Caco-2 (cell line): ENCODE measurements at regions not wholly inside any gene's neighbourhood (a gene's known extent, or its start where the extent isn't known, plus 50 kb on each side); places are given as distances from the start of the nearest gene placed in this dataset.

Experiments used
- BruUV-seq: library from RNA; stranded (reverse); fragments of 400-500 nt; replicated peaks from 2 replicates; lab custom pipeline; 2021; lab: Mats Ljungman, UMichigan
- CTCF ChIA-PET: fragments of 300-600 bp; sonication (Branson Sonifier 250); formaldehyde crosslinking; loops from one replicate; lab custom pipeline; 2022; ENCODE audit warnings: antibody characterized with exemption; lab: Charles Lee
- POLR2A ChIA-PET: fragments of 300-600 bp; sonication (Branson Sonifier 250); formaldehyde crosslinking; loops from one replicate; lab custom pipeline; 2022; ENCODE audit warnings: antibody characterized with exemption; lab: Charles Lee
- DNase-seq, 2 experiments: peaks; one replicate each; pipeline versions ENCODE4 v3.0.0 to v3.0.0-alpha.2; 2020 to 2022
- H3K27me3 ChIP-seq: replicated peaks from 2 replicates; pipeline ENCODE4 v1.6.0; 2011; ENCODE audit warnings: low read length; ENCODE audit not compliant: control insufficient read depth, insufficient read depth
- H3K36me3 ChIP-seq: 2 replicates; pipeline ENCODE4 v1.5.1; 2011; ENCODE audit warnings: low read length; ENCODE audit not compliant: control insufficient read depth, insufficient read depth
- H3K4me1 ChIP-seq: fragments of 250-450 bp; sonication (Bioruptor Pico); 2 replicates; pipeline ENCODE4 v1.5.1; 2020; ENCODE audit warnings: mild to moderate bottlenecking
- H3K4me3 ChIP-seq: 2 replicates; pipeline ENCODE4 v1.5.1; 2011; ENCODE audit warnings: low read depth, mild to moderate bottlenecking, control low read depth, low read length
- H3K9me3 ChIP-seq: fragments of 250-450 bp; sonication (Bioruptor Pico); 2 replicates; pipeline ENCODE4 v1.5.1; 2020; ENCODE audit warnings: mild to moderate bottlenecking, moderate library complexity
- H3K27ac Mint-ChIP-seq: one replicate; pipeline ENCODE4 v1.8.0; 2022; ENCODE audit warnings: mixed read lengths; ENCODE audit not compliant: unreplicated experiment
- H3K27me3 Mint-ChIP-seq: one replicate; pipeline ENCODE4 v1.8.0; 2022; ENCODE audit warnings: mixed read lengths; ENCODE audit not compliant: insufficient read depth, unreplicated experiment
- H3K36me3 Mint-ChIP-seq: one replicate; pipeline ENCODE4 v1.8.0; 2022; ENCODE audit warnings: mild to moderate bottlenecking, mixed read lengths; ENCODE audit not compliant: insufficient read depth, unreplicated experiment
- H3K4me1 Mint-ChIP-seq: one replicate; pipeline ENCODE4 v1.8.0; 2022; ENCODE audit warnings: low read depth, mixed read lengths; ENCODE audit not compliant: unreplicated experiment
- H3K4me3 Mint-ChIP-seq: one replicate; pipeline ENCODE4 v1.8.0; 2022; ENCODE audit warnings: mild to moderate bottlenecking, moderate library complexity, mixed read lengths; ENCODE audit not compliant: unreplicated experiment
- H3K9me3 Mint-ChIP-seq: one replicate; pipeline ENCODE4 v1.8.0; 2022; ENCODE audit warnings: mixed read lengths; ENCODE audit not compliant: unreplicated experiment
- CTCF ChIP-seq, 2 experiments: fragments of 200-600 bp in 1 of 2; IDR thresholded peaks; 1 replicate in 1 of 2; 2 replicates in 1 of 2; pipeline versions ENCODE4 v1.5.1 to v1.8.0; 2011 to 2022; ENCODE audit warnings: antibody characterized with exemption in 1 of 2, control low read depth in 1 of 2, inconsistent platforms in 1 of 2, low read depth in 1 of 2, low read length in 1 of 2, mild to moderate bottlenecking in 1 of 2, moderate library complexity in 1 of 2; ENCODE audit not compliant: insufficient read depth in 1 of 2, severe bottlenecking in 1 of 2, unreplicated experiment in 1 of 2
- intact Hi-C: fragments of 100-400 bp; cut with micrococcal nuclease; formaldehyde crosslinking; loops from one replicate; pipeline ENCODE4 v1.10.0; 2022; ENCODE audit not compliant: unreplicated experiment

- DNase-seq: no peak
- Mint-ChIP-seq H3K4me1 (no peaks in the 10 kb centered on the region), H3K36me3 (no peaks in the 10 kb centered on the region), H3K27me3 (no peaks in the 10 kb centered on the region), H3K4me3 (no peak overlapping the region), H3K9me3 (no peaks in the 10 kb centered on the region), H3K27ac (no peak overlapping the region)
- ChIA-PET CTCF (no interaction called here), POLR2A (no interaction called here)
- Histone ChIP-seq H3K27me3 (no peaks in the 10 kb centered on the region), H3K36me3 (no peaks in the 10 kb centered on the region), H3K9me3 (no peaks in the 10 kb centered on the region), H3K4me1 (no peaks in the 10 kb centered on the region), H3K4me3 (no peak overlapping the region)
- intact Hi-C loops: no loop called here
- no peak for TF ChIP-seq CTCF (IDR thresholded peaks at IDR 0.05; ENCODE audit: insufficient read depth in 1 of 2, low read depth in 1 of 2, low read length in 1 of 2, severe bottlenecking in 1 of 2, unreplicated experiment in 1 of 2)
- no TSS peak for BruUV-seq
Measured at GRCh38 chr18:70966419-70966818, 677.6 kb downstream of the SOCS6 start.

DNA sequence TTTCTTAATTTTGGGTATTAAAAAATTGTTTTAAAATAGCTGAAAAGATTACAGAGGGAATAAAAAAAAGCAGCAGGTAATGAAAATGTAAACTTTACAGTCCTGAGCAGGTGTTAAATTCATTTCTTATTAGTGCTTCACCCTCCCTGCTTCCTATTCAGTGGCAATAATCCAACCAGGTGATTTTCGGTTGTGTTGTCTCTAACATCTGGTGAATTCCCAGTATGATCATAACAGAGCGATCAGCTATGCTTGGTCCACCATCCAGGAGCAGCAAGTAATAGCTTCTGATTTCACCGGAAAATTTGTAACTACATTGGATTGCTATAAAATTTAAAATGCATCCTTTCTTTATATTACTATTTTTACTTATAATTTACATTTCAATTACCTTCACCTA lies 673.1 kb downstream of the SOCS6 start:
- H3K4me3 ChIP-seq: no peak overlapping the region
- Mint-ChIP-seq H3K36me3 (no peaks in the 10 kb centered on the region), H3K9me3 (no peaks in the 10 kb centered on the region), H3K4me3 (no peak overlapping the region), H3K27me3 (no peaks in the 10 kb centered on the region), H3K4me1 (no peaks in the 10 kb centered on the region), H3K27ac (no peak overlapping the region)
- DNase-seq: no peak
- no peaks in the 10 kb centered on the region for H3K36me3 ChIP-seq
- TF ChIP-seq CTCF (IDR thresholded peaks at IDR 0.05; ENCODE audit: insufficient read depth in 1 of 2, low read depth in 1 of 2, low read length in 1 of 2, severe bottlenecking in 1 of 2, unreplicated experiment in 1 of 2): no peak
- H3K9me3 ChIP-seq: no peaks in the 10 kb centered on the region
- no peaks in the 10 kb centered on the region for H3K4me1 ChIP-seq
- BruUV-seq: no TSS peak
- ChIA-PET POLR2A (no interaction called here), CTCF (no interaction called here)
- H3K27me3 ChIP-seq: no peaks in the 10 kb centered on the region
- intact Hi-C loops: no loop called here

- Histone ChIP-seq H3K36me3 (no peaks in the 10 kb centered on the region), H3K9me3 (no peaks in the 10 kb centered on the region), H3K27me3 (no peaks in the 10 kb centered on the region), H3K4me3 (no peak overlapping the region), H3K4me1 (no peaks in the 10 kb centered on the region)
- no peak for TF ChIP-seq CTCF (IDR thresholded peaks at IDR 0.05; ENCODE audit: insufficient read depth in 1 of 2, low read depth in 1 of 2, low read length in 1 of 2, severe bottlenecking in 1 of 2, unreplicated experiment in 1 of 2)
- H3K27ac Mint-ChIP-seq: no peak overlapping the region
- H3K27me3 Mint-ChIP-seq: peaks cover 4% of the 10 kb centered on the region
- no TSS peak for BruUV-seq
- H3K9me3 Mint-ChIP-seq: no peaks in the 10 kb centered on the region
- no peak overlapping the region for H3K4me3 Mint-ChIP-seq
- intact Hi-C loops: no loop called here
- POLR2A ChIA-PET: no interaction called here
- no peak for DNase-seq
- CTCF ChIA-PET: no interaction called here
- H3K36me3 Mint-ChIP-seq: no peaks in the 10 kb centered on the region
- no peaks in the 10 kb centered on the region for H3K4me1 Mint-ChIP-seq
Measured at GRCh38 chr18:70956554-70956953, 667.7 kb downstream of the SOCS6 start.
